ENCODE measurements at regions not wholly inside any gene's neighbourhood (a gene's known extent, or its start where the extent isn't known, plus 50 kb on each side); places are given as distances from the start of the nearest gene placed in this dataset.

DNA sequence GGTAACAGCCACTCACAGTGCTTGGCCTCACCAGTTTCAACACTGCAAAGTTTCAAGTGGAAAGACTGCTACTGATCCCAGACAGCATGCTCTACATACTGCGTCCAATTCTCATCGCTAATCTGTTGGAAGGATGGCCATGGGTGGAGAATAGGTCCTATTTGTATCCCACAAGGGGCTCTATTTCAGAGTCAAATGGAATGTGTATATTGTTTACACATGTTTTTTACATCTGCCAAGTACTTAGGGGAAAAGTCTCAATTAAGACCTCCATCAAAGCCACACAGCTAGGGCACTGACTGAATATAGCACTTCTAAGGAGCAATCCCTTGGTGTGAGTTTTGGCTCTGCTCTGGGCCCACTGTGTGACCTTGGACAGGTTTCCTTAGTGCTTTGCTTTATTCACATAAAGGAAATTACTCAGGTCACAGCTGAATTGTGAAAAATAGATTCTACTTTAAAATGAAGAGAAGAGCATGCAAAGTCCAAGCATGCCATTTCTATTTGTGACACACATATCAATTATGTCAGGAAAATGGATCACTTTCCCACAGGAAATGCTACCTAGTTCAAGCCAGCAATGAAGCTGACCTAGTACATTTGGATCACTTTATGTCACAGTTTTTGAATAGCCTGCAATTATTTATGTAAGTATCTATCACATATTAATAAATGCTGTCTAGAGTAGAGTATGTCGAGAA lies 112.9 kb upstream of the STK17B start:
- no peak for DNase-seq

DNA sequence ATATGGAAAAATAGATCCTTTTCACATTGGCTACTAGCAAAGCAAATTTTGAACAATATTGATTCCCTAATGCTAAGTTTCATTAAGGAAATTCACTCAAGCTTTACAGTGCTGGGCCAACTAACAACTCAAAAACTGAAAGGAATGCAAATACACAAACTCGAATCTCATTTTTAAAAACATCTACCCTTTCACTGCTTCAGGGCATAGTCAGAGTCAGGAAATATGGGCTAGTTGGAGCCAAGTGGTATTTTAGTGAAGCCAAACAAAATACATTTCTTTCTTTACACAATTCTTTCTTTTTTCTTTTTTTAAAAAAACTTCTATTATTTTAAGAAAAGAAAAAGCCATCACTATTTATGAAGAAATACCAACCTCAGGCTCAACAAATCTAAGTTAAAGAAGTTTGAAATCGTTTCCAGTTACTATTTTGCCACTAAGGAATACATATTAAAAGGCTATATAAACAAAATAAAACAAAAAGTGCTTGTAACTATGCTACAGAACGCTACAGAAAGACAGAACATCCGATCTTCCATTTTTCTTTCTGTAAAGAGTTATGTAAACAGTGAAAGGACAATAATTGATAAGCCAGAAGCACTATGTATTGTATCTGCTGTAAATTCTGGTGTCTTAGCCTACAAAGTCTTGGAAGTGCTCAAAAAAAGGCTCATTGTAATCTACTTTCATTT lies 113.6 kb upstream of the STK17B start:
- DNase-seq = no peak

DNA sequence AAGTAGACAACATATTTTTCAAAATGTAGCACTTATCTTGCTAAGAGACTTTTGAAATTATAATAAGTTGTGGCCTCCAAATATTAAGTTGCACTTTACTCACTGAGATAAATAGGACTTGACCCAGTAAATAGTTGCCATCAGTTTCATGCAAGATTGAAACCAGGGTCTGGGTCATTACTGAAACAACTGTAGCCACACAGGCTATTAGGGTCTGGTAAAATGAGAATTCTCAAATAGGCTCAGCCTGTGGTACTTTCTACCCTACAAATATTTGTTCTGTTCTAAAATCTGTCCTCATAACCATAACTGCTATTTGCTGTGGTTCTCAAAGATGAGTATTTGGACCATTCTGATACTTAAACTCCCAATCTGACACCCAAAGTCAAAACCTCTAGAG lies 115.4 kb upstream of the STK17B start:
- no peak for DNase-seq

DNA sequence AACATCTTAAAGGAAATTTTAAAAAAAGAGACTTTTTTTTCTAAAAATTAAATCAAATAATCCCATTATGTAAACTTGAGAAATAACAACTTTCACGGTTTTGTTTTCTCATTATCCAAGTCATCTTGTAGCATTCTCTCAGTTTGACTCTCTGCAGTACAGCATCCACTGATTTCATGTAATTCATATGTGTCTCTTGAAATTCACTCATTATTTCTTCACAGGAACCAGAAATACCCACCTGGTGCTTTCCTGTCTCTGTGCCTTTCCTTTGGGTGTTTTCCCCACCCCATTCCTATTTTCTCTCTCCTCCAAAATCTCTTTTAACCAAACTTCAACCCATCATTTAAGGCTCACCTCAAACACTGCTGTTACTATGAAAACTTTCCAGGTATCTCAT lies 116.1 kb upstream of the STK17B start:
- no peak for DNase-seq

DNA sequence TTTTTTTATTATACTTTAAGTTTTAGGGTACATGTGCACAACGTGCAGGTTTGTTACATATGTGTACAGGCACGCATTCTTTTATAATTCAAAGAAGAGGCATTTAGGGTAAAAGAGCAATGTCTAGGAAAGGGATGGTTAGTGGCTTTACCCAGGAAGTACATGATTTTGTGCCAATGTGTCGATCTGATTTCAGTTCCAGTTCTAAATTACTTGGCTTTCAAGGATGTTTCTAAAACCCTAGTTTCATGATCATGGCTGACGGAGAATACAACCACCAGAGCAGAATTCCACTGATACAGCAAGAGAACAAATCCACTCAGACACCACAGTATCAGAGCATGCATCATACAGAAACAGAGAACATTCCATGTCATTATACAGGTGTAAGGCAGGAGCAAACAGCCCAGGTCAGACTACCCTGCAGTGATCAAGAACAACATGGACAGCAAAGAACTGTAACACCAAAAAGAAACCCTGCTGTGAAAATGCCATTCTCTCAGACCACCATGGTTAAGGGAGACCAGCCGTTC lies 116.7 kb upstream of the STK17B start:
- DNase-seq = no peak

DNA sequence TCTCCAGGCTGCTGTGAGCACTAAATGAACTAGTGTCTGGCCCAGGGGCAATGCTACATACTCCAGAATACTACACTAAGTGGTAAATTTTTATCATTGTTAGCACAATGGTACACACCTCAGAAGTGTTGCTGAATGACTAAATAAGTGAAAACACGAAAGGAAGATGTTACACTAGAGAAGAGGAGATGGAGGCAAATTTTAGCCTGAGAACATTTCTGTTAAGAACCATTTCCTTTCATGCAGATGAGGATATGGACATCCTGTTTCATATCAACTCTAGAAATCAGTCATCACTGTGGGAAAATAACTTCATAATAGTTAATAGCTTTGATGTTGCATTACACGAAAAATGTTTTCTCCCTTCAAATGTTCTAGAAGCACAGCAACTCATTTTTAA lies 117.6 kb upstream of the STK17B start:
- DNase-seq = no peak

DNA sequence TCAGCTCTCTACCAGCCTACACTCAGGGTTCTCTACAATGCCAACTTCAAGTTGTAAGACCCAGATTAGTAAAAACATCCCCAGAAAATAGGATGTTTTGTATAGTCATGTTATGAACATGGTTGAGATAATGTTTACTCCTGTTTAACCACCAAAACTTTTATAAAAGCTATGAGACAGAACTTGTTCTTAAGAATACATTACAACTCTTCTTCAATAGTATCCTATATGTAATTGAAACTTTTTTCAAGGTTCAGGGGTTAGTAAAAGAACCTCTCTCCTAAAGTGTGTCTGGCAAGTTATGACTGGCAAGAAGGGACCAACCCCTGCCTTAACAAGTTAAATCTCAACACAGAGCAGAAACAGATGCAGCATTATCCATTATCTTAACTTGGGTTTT lies 118.8 kb upstream of the STK17B start:
- no peak for DNase-seq

DNA sequence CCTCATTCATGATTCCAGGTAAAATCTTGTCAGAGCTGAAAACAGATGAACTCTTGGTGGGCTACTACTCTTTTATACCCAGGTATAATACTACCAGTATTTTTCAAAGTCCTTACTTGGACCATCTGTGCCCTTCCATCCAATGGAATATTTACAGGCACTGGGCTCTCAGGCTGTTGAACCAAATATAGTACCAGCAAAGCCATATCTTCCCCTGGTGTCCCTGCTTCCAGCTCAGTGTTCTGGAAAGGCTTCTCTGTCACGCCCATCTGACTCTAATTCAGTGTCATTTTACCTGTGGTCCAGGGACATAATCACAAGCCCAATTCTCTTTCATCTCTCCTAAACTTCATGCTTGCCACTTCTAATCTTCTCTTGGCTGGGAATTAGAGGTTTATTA lies 119.2 kb upstream of the STK17B start:
- DNase-seq = no peak

DNA sequence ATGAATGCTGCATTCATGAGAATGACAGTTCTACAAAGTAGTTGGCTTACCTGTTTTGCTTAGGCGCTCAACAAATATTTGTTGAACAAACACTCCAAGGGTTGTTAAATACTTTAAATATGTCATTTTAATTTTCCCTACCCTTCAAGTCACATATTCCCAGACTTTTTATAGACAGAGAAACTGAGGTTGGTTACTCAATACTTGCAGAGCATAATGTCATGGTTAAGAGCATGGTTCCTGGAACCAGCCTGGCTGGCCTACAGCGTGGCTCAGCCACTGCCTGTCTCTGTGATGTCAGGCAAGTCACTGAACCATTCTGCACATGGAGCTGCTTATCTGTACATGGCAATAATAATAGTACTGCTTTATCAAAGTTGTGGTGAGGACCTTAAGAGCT lies 120.0 kb upstream of the STK17B start:
- no peak for DNase-seq

DNA sequence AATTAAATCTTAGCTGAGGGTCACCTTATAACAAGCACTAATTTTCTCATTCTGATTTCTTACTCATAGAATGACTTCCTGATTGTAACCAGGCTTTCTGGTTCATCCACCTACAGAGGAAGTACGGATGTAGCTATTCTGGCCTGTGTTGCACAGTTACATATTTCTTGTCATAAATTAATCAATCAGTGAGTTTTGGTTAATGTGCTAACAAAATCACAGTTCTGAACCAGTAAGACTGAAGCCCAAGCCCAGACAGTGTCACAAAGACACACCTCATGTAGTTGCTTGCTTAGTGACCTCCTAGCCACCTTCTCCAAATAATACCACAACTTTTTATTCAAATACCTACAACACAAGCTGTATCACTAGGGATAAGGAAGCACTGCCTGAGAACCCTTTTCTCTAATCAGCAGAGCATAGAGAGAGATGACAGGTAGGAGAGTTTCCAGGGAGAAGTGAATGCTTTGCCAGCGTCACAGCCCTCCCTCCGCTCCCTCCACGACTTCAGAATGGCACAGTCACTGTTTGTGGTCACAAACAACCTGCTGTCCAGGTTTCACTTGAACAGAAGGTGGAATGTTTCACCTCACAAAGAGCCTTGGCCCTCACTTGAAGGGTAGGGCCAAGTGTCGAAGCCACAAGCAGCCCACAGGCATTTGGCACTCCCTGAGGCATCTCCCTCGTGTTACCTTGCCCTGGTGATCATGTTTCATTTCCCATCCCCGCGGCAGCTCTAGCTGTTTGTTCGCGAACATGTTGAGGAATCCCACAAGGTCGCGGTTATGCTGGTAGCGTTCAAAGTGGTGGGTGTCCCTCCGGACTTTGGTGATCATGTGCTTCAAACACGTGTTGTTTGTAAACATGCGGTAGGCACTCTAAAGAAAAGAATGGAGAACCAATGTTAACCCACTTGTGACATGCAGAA lies 120.8 kb upstream of the STK17B start:
- no peak for DNase-seq

DNA sequence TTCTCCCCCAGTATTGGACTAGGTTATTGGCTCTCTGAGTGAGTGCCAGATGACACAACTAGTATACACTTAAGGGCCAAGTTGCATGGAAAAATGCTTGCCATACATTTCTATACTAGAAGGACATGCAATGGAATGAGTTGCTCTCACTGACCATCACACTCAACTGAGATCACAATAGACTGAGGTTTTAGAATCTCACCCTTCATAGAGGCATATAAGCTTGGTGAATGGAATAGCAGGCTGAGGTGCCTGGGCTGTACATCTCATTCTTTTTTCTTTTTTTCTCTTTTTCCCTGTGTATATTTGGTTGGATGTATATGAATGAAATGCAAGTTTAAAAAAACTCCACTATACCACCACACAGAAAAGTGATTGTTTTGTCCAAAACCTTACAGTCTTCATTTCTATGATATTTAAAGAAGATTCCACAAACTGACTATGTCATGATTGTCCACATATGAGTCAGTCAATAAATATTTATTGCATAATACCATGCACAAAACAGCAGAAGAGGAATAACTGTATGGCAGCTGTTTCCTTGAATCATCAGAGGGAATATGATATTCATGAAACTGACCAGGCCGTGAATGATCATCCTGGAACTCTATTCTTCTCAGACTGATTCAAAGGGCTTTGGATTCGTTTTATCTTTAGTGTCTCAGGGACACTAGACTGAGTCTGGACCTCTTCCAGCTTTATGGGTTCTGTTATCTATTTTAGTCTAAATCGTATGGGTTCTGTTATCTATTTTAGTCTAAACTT lies 122.6 kb upstream of the STK17B start:
- no peak for DNase-seq

DNA sequence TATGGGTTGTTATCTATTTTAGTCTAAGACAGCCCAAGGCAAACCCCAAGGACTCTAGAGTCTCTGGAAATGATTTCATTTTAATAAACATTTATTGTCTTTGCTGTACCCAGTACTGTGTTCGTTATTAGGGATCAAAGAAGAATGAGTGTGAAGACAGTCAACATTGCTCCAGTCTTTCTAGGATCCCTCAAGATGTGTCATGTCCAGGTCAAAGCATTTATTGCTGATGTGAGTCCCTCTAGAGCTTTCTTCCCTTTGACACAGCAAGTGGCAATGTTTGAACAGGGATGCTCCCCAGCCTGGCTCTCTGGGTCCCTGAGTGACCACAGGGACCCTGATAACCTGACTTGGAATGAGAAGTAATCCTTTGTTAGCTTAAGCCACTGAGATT lies 123.1 kb upstream of the STK17B start:
- no peak for DNase-seq

DNA sequence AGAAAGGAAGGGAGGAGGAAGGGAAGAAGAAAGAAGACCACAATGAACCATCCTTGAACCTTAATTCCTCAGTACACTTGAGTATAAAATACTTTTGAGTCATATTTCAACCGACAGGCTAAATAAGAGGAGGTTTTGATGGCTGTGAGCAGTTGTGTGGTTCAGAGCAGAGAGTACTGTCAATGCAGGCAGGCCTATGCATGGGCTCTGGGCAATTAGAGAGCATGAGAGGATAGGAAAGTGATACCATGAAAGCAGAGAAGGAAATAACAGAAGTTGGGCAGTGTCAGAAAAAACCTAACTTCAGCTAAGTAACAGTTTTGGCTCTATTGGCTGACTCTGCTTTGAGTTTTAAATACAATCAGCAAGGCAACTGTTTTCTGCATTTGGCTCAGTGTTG lies 123.6 kb upstream of the STK17B start:
- no peak for DNase-seq

DNA sequence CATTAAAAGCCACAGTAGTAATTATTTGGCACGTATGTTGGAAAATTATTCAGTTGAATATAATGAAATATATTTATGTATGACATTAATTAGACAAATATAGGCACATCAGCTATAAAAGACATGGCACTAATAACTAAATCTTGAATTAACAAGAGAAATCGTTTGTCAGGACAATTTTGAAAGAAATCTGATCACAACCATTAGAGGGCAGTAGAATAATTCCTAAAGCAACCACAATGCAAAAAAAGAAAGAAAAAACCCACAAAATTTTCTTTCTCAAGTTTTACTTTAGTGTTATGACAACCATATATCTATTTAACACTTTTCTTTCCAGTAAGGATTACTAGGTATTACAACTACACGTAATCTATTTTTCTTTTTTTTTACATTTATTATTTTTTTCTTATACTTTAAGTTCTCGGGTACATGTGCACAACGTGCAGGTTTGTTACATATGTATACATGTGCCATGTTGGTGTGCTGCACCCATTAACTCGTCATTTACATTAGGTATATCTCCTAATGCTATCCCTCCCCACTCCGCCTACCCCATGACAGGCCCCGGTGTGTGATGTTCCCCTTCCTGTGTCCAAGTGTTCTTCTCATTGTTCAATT lies 126.8 kb upstream of the STK17B start:
- peak; percentile 34 for DNase-seq

DNA sequence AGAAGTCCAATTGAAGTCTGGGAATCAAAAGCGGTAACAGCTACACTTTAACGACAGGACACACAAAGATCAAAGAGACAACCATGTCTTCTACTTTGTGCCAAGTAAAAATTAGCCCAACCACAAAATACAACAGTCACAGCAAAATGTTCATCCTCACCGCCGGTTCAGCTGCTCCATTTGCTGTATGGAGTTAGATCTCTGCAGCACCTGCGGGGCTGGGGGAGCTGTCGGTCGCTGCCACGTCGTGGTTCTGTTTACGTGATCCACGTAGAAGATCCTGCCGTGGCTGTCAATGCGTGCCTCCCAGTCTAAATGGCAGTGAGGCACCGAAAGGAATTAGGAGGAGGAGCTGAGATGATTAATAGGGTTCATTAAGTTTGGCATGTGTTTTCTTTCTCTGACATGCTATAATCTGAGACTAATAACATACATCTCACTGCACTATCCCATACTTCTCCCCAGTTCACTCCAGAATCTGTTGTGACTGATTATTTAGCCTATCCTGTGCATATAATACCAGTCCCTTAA lies 136.5 kb upstream of the STK17B start:
- DNase-seq = no peak

DNA sequence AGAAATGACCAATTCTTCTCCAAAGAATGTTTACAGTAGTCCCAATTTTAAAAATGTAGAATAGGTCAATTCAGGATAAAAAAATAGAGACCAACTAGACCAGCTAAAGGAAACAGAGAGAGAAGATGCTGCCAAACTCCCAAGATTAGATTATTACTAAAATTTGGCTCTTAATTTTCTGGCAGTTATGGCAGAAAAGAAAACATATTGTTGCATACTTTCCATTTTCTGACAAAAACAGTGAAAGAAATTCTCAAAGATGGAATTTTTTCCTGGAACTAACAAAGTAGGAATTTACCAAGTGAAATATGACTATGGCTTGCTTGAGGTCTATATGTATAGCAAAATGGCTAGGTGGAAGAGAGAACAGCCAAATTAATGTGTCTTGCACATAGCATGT lies 138.3 kb upstream of the STK17B start:
- no peak for DNase-seq

DNA sequence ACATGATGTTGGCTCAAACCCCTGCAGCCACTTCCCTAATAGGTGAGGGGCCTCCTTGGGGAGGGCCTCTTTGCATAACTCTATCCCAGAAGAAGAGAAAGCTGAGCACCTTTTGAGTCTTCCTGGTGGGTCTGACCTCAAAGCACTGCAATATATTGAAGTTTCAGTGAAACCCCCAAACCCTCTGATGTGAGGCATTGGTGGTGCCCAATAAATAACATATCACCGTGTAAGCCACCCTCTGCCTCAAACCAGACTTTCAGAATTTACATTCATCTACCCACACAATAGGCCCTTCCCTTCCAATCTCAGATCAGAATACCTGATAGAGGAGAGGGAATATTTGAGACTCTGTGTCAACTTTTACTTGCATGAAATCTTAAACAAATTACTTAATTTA lies 142.8 kb upstream of the STK17B start:
- no peak for DNase-seq

DNA sequence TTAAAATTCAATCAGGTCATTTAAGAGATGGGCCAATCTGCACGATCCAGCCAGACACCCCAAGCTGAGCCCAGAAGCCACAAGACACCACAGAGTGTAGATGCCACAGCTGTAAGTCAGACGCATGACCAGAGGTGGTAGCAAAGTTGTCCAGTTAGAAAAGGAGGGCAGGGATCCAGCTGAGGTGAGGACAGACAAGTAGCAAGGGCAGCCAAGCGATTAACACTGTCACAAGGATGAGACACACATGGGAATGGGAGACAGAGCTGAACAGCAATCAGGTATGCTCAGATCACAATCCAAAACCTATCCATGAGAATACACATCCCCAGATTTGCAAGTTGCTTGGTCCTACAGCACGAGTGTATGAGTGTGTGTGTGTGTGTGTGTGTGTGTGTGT lies 143.4 kb upstream of the STK17B start:
- DNase-seq = no peak

DNA sequence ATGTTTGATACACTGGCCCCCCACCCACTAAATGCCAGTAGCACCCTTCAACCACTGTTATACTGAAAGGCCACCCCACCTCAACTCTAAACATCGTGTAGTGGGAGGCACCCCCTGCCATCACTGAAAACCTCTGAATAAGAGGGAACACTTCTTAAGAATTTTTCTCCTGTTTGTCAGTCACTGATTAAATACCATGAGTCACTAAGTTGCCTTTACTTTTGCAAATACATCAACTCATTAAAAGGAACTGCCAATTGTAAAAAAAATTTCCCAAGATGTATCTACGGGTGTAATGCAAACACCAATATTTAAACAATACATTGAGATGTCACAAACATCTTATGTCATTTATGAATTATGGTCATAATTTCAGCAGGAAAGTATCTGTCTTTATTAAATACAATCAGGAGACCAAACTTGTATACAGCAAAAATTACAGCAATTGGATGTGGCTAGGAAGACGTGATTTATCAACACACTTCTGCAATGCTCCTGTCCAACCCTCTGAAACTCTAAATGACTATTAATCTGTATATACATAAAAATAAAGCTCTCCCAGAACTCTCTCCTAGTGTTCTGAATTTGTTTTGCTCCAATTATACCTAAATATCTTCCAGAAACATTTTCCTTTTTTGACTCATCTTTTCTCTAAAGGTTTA lies 144.1 kb upstream of the STK17B start:
- no peak for DNase-seq

DNA sequence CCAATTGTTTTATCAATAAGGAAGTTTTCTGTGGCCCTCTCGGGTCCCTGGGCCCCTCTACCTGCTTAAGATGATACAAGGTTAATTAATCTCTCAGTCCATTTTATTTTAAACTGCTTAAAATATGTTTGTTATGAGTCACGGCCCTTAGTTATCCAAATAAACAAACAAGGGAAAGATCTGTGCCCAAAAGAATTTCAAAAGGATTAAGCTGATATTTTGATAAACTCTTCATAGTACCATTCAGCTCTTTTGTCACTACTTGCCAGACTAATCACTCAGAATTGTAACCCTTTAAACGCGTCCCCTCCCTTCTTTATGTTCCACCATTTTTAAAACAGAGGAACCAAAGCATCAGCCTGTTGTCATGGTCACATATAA lies 144.7 kb upstream of the STK17B start:
- no peak for DNase-seq

DNA sequence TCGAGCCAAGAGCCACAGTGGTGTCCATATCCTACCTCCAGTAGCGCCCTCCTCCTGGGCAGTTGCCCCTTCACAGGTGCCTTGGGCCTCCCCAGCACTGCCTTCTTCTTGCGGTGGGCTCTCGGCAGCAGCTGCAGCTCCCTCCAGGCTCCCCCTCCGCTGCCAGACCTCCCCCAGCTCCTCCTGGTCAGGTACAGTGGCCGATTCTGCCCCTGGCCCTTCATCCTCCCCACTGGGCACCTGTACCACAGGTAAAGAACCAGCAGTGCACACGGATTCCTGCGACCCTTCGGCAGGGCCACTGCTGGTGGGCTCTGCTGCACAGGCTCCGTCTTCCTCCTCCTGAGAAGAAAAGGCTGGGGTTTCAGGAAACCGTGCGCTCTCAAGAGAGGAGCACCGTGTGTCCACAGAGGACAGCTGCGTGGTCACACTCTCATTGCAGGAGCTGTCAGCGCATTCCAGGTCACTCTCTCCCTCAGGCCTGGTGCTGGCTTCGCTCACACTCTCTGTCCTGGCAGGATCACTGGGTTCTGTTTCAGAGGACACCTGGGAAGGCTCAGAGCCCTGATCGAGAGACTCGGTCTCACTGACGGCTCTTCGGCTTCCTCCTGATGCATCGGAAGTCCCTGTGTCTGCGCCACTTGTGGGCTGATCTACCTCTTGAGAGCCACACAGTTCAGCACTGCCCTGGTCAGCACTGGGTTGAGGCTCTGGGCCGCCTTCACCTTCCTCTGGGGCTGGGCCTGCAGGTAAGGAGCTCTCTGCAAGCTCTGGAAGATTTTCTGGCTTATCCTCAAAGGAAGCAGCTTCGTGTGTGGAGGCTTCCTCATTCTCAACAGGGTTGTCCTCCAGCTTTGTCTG lies 147.4 kb upstream of the STK17B start:
- DNase-seq = no peak
